ENCODE measurements at regions not wholly inside any gene's neighbourhood (a gene's known extent, or its start where the extent isn't known, plus 50 kb on each side); places are given as distances from the start of the nearest gene placed in this dataset.
"Not testable (repeated sequence)": the region's sequence is repeated elsewhere in the genome, so short reads cannot be mapped to it uniquely, and the experiment has no call there.

DNA sequence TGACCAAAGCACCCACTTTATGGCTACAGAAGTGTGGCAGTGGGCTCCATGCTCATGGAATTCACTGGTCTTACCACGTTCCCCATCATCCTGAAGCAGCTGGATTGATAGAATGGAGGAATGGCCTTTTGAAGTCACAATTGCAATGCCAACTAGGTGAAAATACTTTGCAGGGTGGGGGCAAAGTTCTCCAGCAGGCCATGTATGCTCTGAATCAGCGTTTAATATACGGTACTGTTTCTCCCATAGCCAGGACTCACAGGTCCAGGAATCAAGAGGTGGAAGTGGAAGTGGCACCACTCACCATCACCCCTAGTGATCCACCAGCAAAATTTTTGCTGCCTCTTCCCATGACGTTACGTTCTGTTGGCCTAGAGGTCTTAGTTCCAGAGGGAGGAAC, 60.5 kb upstream of the GMDS start:
- Histone ChIP-seq H3K4me3 (no peak overlapping the region), H3K36me3 (no peaks in the 10 kb centered on the region), H3K27ac (no peak overlapping the region), H3K27me3 (replicated peaks in 1 of 7) (no peaks in the 10 kb centered on the region), H3K4me1 (no peaks in the 10 kb centered on the region), H3K9me3 (peaks cover 0 to 48% (median 25%) of the 10 kb centered on the region in 8 donors)
- intact Hi-C loops (cut with DNase I; ENCODE audit: low total_unique reads) = no loop called here
- 94 to 96% (median 95%) methylated on average over 5 of the region's 5 CpGs for WGBS, 5 donors
- TF ChIP-seq POLR2A (IDR thresholded peaks at IDR 0.05) (no peak), POLR2AphosphoS5 (IDR thresholded peaks at IDR 0.05) (no peak), CTCF (IDR thresholded peaks at IDR 0.05 in 8 of 11, conservative IDR thresholded peaks at IDR 0.05 in 3 of 11) (no peak)
- DNase-seq = no peak

GRCh38 chr6:2302482-2302881, 57.1 kb upstream of the GMDS start:
- H3K27ac ChIP-seq; intact Hi-C loops (cut with DNase I; ENCODE audit: low total_unique reads); DNase-seq; H3K27me3 ChIP-seq (replicated peaks in 1 of 7); H3K4me3 ChIP-seq; H3K4me1 ChIP-seq; H3K36me3 ChIP-seq: not testable (repeated sequence)
- 93 to 98% (median 96%) methylated on average over 5 of the region's 5 CpGs for WGBS, 5 donors
- peaks cover 0 to 83% (median 56%) of the 10 kb centered on the region in 8 donors for H3K9me3 ChIP-seq

DNA sequence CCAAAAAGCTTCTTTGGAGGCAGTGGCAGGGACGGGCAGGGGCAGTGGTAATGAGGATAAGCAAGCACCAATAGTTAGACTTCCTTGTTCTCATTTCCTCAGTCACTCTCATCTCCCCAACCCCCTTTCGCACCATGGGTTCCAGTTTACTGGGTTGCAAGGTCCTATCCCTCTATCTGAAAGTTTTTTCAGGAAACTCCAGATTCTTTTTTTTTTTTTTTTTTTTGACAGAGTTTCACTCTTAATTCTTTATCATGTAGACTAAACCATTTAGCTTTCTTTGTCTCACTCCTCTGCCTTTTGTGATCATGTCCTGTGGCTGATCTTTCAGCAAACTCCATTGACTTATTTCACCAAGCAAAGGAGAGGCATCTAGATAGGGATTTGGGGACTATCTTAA, 51.4 kb upstream of the GMDS start:
- TF ChIP-seq POLR2AphosphoS5 (IDR thresholded peaks at IDR 0.05) (no peak), POLR2A (IDR thresholded peaks at IDR 0.05) (no peak), CTCF (IDR thresholded peaks at IDR 0.05 in 8 of 11, conservative IDR thresholded peaks at IDR 0.05 in 3 of 11) (no peak)
- 89 to 95% (median 95%) methylated on average over 2 of the region's 2 CpGs for WGBS, 5 donors
- peaks cover 0 to 100% (median 93%) of the 10 kb centered on the region in 8 donors for H3K9me3 ChIP-seq
- DNase-seq = no peak
- no peak overlapping the region for H3K27ac ChIP-seq
- no peaks in the 10 kb centered on the region for H3K27me3 ChIP-seq (replicated peaks in 1 of 7)
- no peak overlapping the region for H3K4me3 ChIP-seq
- H3K36me3 ChIP-seq = no peaks in the 10 kb centered on the region
- no peaks in the 10 kb centered on the region for H3K4me1 ChIP-seq
- intact Hi-C loops (cut with DNase I; ENCODE audit: low total_unique reads) = no loop called here

Small RNAs in the stretch of these regions (small RNA-seq; reads per million reads assigned to genes)
- 0 reads per million in 4 donors for gene HMGN2P28
